ENCODE measurements at regions not wholly inside any gene's neighbourhood (a gene's known extent, or its start where the extent isn't known, plus 50 kb on each side); places are given as distances from the start of the nearest gene placed in this dataset.

GRCh38 chr5:125283372-125283771, 536.9 kb upstream of the ZNF608 start:
- TF ChIP-seq CTCF (IDR thresholded peaks at IDR 0.05; ENCODE audit: control extremely low read depth, extremely low read depth, low read depth, missing control alignments) = no peak
- CTCF ChIA-PET = interaction anchor here (1.4 kb wide), 1 partner anchor 8 kb away, joined by 3 read pairs; no protein-coding TSS in a partner anchor
- POLR2A ChIA-PET = no interaction called here
- DNase-seq (ENCODE audit: extremely low spot score) = no peak

GRCh38 chr5:125286271-125286670, 539.8 kb upstream of the ZNF608 start:
- ChIA-PET POLR2A (no interaction called here), CTCF (interaction anchor here (3.1 kb wide), 1 partner anchor 10 kb away, joined by 11 read pairs; no protein-coding TSS in a partner anchor)
- DNase-seq (ENCODE audit: extremely low spot score) = no peak
- TF ChIP-seq CTCF (IDR thresholded peaks at IDR 0.05; ENCODE audit: control extremely low read depth, extremely low read depth, low read depth, missing control alignments) = no peak

GRCh38 chr5:125289606-125290005, 543.2 kb upstream of the ZNF608 start:
- ChIA-PET POLR2A (no interaction called here), CTCF (interaction anchor here (1.1 kb wide), 1 partner anchor 21 kb away, joined by 4 read pairs; no protein-coding TSS in a partner anchor)
- TF ChIP-seq CTCF (IDR thresholded peaks at IDR 0.05; ENCODE audit: control extremely low read depth, extremely low read depth, low read depth, missing control alignments) = no peak
- DNase-seq (ENCODE audit: extremely low spot score) = no peak

GRCh38 chr5:125290935-125291334, 544.5 kb upstream of the ZNF608 start:
- POLR2A ChIA-PET = no interaction called here
- CTCF ChIA-PET = no interaction called here
- DNase-seq (ENCODE audit: extremely low spot score) = no peak
- no peak for TF ChIP-seq CTCF (IDR thresholded peaks at IDR 0.05; ENCODE audit: control extremely low read depth, extremely low read depth, low read depth, missing control alignments)

- POLR2A ChIA-PET = no interaction called here
Observed at GRCh38 chr5:125291447-125291846, 545.0 kb upstream of the ZNF608 start.

GRCh38 chr5:125293223-125293622, 546.8 kb upstream of the ZNF608 start:
- POLR2A ChIA-PET = no interaction called here
- no peak for TF ChIP-seq CTCF (IDR thresholded peaks at IDR 0.05; ENCODE audit: control extremely low read depth, extremely low read depth, low read depth, missing control alignments)
- CTCF ChIA-PET = interaction anchor here (0.7 to 2.0 kb wide), 4 partner anchors 12 to 17 kb away, joined by 3 to 7 read pairs (median 4); no protein-coding TSS in a partner anchor
- DNase-seq (ENCODE audit: extremely low spot score) = no peak

More at GRCh38 chr5:125291447-125291846, 545.0 kb upstream of the ZNF608 start:
- TF ChIP-seq CTCF (IDR thresholded peaks at IDR 0.05; ENCODE audit: control extremely low read depth, extremely low read depth, low read depth, missing control alignments) = no peak
- no peak for DNase-seq (ENCODE audit: extremely low spot score)
- CTCF ChIA-PET = no interaction called here

Measured in GM10248 (cell line).